ENCODE measurements at regions not wholly inside any gene's neighbourhood (a gene's known extent, or its start where the extent isn't known, plus 50 kb on each side); places are given as distances from the start of the nearest gene placed in this dataset.

DNA sequence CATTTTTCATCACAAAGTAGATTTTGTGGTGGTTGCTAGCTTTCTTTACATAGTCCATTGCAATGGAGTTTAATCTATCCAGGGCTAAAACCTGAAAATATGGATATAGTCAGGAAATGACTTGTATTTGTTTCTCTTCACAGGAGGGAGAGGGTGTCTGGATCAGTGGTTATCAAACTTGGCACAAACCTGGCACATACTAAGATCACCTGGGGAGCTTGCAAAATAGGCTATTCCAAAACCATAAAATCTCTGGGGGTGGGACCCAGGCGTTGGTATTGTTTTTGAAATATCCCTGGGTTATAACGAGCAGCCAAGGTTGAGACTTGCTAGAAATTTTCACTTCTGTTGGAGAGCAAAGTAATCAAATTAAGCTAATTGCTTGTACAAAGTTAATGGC is 179.9 kb downstream of the PCSK1 start:
- no peak overlapping the region for H3K4me3 ChIP-seq (ENCODE audit: low read depth, low read length)
- DNase-seq (ENCODE audit: low read depth), result no peak

DNA sequence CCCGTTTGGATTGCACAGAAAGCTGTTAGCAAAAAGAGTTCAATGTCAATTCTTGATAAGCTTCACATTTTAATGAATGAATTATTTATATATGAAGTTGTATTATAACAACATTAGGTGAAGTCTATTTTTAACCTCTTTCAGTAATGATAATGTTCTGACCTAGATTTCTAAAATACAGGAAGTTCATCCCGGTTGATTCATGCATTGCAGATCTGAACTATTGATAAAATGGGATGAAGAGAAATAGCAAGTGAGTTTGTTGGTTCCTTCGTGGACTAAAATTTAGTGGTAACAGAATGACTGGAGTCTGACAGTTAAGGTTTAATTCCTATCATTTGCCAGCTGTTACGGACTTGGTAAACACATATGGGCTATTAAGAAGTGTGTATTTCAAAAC is 180.5 kb downstream of the PCSK1 start:
- no peak overlapping the region for H3K4me3 ChIP-seq (ENCODE audit: low read depth, low read length)
- no peak for DNase-seq (ENCODE audit: low read depth)

- no peak overlapping the region for H3K4me3 ChIP-seq (ENCODE audit: low read depth, low read length)
- DNase-seq (ENCODE audit: low read depth), result no peak
These were observed 182.3 kb downstream of the PCSK1 start for GRCh38 chr5:96250782-96251181.

DNA sequence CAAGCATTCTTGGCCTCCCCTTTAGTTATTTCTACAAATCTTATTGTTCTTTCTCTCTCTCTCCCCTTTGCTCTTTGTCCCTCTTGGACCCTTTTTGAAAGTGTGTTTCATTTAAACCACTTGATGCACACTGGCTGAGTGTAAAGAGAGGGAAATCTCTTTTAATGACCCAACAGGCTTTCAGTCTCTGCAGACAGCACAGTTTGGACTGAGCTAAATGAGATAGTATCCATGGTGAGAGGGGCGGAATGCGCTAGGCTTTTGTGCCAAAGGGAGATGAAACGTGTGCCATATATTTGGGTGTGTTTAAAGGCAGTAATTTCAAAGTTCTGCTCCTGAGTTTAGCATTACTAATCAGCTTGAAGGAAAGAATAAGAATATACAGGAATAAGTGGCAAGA is 184.9 kb downstream of the PCSK1 start:
- H3K4me3 ChIP-seq (ENCODE audit: low read depth, low read length), result no peak overlapping the region

GRCh38 chr5:96247708-96248107 is 185.3 kb downstream of the PCSK1 start:
- H3K4me3 ChIP-seq (ENCODE audit: low read depth, low read length), result no peak overlapping the region
- no peak for DNase-seq (ENCODE audit: low read depth)

More for the DNA sequence above, 184.9 kb downstream of the PCSK1 start:
- no peak for DNase-seq (ENCODE audit: low read depth)

- peak; percentile 25 for DNase-seq (ENCODE audit: low read depth)
- no peak overlapping the region for H3K4me3 ChIP-seq (ENCODE audit: low read depth, low read length)
These were observed 185.8 kb downstream of the PCSK1 start for GRCh38 chr5:96247097-96247701.

DNA sequence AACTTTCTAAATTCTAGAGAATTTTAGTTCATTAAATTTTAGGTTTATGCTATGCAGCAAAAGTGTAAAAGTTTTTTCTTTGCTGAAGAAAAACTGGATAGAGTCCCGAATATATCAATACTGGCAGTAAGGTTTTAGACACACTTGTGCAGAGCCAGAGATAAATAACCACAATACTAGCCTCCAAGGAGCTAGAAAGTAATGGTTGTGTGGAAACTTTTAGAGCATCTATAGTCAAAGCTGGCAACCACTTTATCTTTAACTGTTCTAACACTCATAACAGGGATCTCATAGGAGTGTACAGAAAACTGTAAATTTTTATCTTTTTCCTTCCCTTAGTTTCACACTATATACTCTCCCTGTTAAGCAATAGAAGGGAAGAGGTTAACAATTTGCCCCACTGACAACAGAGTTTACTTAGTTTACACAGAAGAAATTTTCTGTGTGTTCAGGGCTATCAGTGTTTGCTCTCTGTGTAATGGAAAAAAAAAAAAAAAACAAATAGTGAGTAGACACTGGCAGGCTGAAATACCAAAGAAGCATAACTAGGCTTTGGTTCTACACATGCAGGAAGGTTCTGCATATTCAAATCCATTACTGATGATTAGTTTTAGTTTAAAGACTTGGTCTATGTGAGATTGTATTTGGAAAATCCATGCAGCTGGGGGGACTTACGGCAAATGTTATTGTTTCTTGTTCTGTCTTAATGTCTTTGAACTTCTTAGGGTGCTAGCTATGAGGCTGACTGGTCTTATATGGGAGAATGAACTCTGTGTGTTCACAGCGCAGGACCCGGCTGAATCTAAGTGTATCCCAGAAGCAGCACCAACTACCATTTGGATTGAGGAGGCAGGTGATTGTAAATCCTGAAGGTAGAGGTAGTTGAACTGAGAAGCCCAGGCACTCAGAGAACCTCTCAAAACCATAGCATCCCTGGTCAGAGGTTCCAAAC is 187.6 kb downstream of the PCSK1 start:
- DNase-seq (ENCODE audit: low read depth), result no peak
- H3K4me3 ChIP-seq (ENCODE audit: low read depth, low read length), result no peak overlapping the region

DNA sequence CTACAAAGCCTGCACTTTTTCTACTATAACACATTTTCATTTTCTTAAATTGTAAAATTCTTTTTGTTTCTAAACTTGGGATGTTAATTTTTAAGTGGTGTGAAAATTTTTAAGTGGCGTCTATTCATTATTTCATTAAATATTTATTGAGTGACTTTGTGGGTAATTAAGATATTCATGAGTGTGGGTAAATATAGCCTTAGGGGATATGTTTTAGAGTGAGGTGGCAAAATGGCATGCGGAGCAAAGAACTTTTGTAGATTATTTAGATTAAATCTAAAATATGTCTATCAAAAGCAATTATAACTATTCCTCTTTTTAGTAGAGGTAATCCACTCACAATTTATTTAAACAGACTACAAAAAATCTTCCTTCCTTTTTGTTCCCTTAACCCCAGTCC is 188.4 kb downstream of the PCSK1 start:
- H3K4me3 ChIP-seq (ENCODE audit: low read depth, low read length), result no peak overlapping the region
- no peak for DNase-seq (ENCODE audit: low read depth)

- no peak overlapping the region for H3K4me3 ChIP-seq (ENCODE audit: low read depth, low read length)
These were observed 189.2 kb downstream of the PCSK1 start for GRCh38 chr5:96243862-96244261.

DNA sequence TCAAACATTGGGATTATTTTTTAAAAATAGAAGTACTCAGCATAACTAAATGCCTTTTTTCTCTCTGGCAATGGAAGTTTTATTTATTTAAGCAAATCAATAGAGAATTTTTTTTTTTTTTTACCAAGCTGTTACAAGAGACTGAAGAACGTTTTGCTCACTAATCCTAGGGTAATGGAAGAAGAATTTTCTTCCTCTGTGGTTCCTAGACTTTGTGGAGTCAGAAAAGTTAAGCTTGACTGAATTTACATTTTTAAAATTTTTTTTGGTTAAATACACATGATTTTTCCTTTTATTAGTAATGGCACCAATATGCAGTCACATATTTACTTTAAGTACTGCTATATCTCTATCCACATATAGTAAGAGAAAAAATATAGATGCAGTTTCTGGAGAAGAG is 189.8 kb downstream of the PCSK1 start:
- no peak overlapping the region for H3K4me3 ChIP-seq (ENCODE audit: low read depth, low read length)
- no peak for DNase-seq (ENCODE audit: low read depth)

More at GRCh38 chr5:96243862-96244261, 189.2 kb downstream of the PCSK1 start:
- DNase-seq (ENCODE audit: low read depth), result no peak

GRCh38 chr5:96242571-96242970 is 190.5 kb downstream of the PCSK1 start:
- no peak overlapping the region for H3K4me3 ChIP-seq (ENCODE audit: low read depth, low read length)
- no peak for DNase-seq (ENCODE audit: low read depth)

DNA sequence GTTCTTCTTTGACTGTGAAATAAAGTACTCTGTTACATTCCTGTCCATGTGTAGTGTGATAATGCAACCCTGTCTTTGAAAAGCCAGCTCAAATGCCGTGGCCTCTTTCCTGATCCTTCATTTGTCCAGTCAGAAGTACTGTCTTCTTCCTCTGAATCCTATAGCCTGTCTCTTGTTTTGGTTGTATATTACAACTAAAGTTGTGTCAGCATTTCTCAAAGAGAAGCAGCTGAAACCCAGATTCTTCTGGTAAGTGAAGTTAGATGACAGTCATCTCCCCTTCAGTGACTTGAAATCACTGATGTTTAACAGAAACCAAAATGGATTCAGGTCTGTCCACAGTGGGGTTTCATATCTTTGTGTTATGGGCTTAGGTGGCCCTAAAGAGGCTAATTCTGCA is 196.2 kb downstream of the PCSK1 start:
- DNase-seq (ENCODE audit: low read depth), result no peak
- H3K4me3 ChIP-seq (ENCODE audit: low read depth, low read length), result no peak overlapping the region

- no peak overlapping the region for H3K4me3 ChIP-seq (ENCODE audit: low read depth, low read length)
- no peak for DNase-seq (ENCODE audit: low read depth)
These were observed 197.0 kb downstream of the PCSK1 start for GRCh38 chr5:96236051-96236450.

GRCh38 chr5:96235008-96235910 is 197.8 kb downstream of the PCSK1 start:
- DNase-seq (ENCODE audit: low read depth), result no peak
- no peak overlapping the region for H3K4me3 ChIP-seq (ENCODE audit: low read depth, low read length)

- H3K4me3 ChIP-seq (ENCODE audit: low read depth, low read length), result no peak overlapping the region
- DNase-seq (ENCODE audit: low read depth), result no peak
These were observed 200.4 kb downstream of the PCSK1 start for GRCh38 chr5:96232602-96233001.

- H3K4me3 ChIP-seq (ENCODE audit: low read depth, low read length), result no peak overlapping the region
- DNase-seq (ENCODE audit: low read depth), result no peak
These were observed 203.9 kb downstream of the PCSK1 start for GRCh38 chr5:96229188-96229587.

DNA sequence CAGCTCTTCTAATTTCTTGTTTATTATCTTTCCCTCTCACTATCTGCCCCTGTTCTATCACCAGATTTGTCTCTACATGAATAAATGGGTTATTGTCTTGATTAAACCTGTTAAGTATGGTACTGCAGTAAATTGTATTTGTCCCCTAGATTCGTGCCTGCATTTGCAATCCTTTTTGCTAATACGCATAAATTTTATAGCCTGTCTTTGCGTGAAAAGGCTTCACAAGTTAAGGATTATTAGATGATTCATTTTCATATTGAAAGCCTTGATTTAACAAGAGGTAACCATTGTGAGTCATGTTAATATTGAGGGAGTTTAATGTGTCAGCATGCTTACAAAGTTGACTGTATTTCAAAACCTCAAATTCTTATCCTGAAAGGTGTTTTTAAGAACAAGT is 204.6 kb downstream of the PCSK1 start:
- DNase-seq (ENCODE audit: low read depth), result no peak
- no peak overlapping the region for H3K4me3 ChIP-seq (ENCODE audit: low read depth, low read length)

GRCh38 chr5:96227957-96228356 is 205.1 kb downstream of the PCSK1 start:
- DNase-seq (ENCODE audit: low read depth), result no peak
- no peak overlapping the region for H3K4me3 ChIP-seq (ENCODE audit: low read depth, low read length)

GRCh38 chr5:96226941-96227552 is 206.0 kb downstream of the PCSK1 start:
- peak; percentile 87 for DNase-seq (ENCODE audit: low read depth)
- peak overlapping the region; percentile 17 for H3K4me3 ChIP-seq (ENCODE audit: low read depth, low read length)
